ENCODE measurements at regions not wholly inside any gene's neighbourhood (a gene's known extent, or its start where the extent isn't known, plus 50 kb on each side); places are given as distances from the start of the nearest gene placed in this dataset.

DNA sequence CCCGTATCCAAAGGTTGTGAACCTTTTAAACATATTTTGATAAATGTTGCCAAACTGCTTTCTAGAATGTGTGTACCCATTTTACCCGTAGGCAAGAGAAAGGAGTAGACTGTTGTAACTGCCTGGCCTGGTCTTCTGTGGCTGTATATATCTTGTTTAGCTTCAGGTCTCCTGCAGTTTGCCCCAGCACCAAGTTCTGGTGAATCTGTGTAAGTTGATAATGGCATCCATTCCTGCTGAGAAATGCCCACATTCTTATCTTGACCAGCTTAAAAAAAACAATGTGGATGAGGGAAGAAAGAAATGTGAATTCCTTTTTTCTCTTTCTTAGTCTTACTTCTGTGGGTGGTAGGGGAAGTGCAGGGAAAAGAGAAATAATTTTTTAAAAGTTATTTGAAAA is 53.3 kb upstream of the TLE3 start:
- Histone ChIP-seq H2AFZ (ENCODE audit: low read length) (no peak overlapping the region), H3K36me3 (ENCODE audit: insufficient read depth, low read length) (no peaks in the 10 kb centered on the region), H3K79me2 (ENCODE audit: insufficient read depth, low read depth, low read length) (no peaks in the 10 kb centered on the region), H4K20me1 (ENCODE audit: insufficient read depth, low read length) (no peaks in the 10 kb centered on the region), H3K4me2 (ENCODE audit: low read length) (no peak overlapping the region), H3K4me1 (ENCODE audit: insufficient read depth, low read length, poor library complexity, severe bottlenecking) (no peaks in the 10 kb centered on the region), H3K4me3 (ENCODE audit: low read depth, low read length, poor library complexity, severe bottlenecking) (no peak overlapping the region), H3K9me3 (ENCODE audit: low read length) (no peaks in the 10 kb centered on the region), H3K27ac (ENCODE audit: low read depth, low read length, poor library complexity, severe bottlenecking) (no peak overlapping the region), H3K9me2 (ENCODE audit: insufficient read depth, low read length) (no peaks in the 10 kb centered on the region)
- POLR2A ChIA-PET: no interaction called here
- intact Hi-C loops (cut with micrococcal nuclease; ENCODE audit: unreplicated experiment): no loop called here
- CTCF ChIA-PET (ENCODE audit: unreplicated experiment): no interaction called here
- no TSS peak for BruUV-seq (replicated peaks)
- TF ChIP-seq, protein P1, sequence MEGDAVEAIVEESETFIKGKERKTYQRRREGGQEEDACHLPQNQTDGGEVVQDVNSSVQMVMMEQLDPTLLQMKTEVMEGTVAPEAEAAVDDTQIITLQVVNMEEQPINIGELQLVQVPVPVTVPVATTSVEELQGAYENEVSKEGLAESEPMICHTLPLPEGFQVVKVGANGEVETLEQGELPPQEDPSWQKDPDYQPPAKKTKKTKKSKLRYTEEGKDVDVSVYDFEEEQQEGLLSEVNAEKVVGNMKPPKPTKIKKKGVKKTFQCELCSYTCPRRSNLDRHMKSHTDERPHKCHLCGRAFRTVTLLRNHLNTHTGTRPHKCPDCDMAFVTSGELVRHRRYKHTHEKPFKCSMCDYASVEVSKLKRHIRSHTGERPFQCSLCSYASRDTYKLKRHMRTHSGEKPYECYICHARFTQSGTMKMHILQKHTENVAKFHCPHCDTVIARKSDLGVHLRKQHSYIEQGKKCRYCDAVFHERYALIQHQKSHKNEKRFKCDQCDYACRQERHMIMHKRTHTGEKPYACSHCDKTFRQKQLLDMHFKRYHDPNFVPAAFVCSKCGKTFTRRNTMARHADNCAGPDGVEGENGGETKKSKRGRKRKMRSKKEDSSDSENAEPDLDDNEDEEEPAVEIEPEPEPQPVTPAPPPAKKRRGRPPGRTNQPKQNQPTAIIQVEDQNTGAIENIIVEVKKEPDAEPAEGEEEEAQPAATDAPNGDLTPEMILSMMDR (conservative IDR thresholded peaks at IDR 0.05; ENCODE audit: low read length): no peak
- DNase-seq (ENCODE audit: low spot score): no peak

DNA sequence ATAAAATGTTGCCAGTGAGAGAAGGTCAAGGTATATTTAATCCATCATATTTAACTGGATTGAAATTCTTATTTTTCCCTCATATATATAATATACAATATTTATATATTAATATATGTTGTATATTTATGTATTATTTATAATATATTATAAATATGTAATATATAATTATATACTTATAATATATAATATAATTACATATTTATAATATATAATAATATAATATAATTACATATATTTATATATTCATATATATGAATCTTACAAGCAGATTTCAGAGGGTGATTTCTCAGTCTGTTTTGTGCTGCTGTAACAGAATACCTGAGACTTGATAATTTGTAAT is 52.7 kb upstream of the TLE3 start:
- no peak overlapping the region for H3K4me3 ChIP-seq (ENCODE audit: low read depth, low read length, poor library complexity, severe bottlenecking)
- BruUV-seq (replicated peaks): no TSS peak
- ChIA-PET CTCF (ENCODE audit: unreplicated experiment) (no interaction called here), POLR2A (no interaction called here)
- no peaks in the 10 kb centered on the region for H4K20me1 ChIP-seq (ENCODE audit: insufficient read depth, low read length)
- no peak for DNase-seq (ENCODE audit: low spot score)
- intact Hi-C loops (cut with micrococcal nuclease; ENCODE audit: unreplicated experiment): no loop called here
- H3K79me2 ChIP-seq (ENCODE audit: insufficient read depth, low read depth, low read length): no peaks in the 10 kb centered on the region
- no peaks in the 10 kb centered on the region for H3K4me1 ChIP-seq (ENCODE audit: insufficient read depth, low read length, poor library complexity, severe bottlenecking)
- H3K9me3 ChIP-seq (ENCODE audit: low read length): no peaks in the 10 kb centered on the region
- H3K36me3 ChIP-seq (ENCODE audit: insufficient read depth, low read length): no peaks in the 10 kb centered on the region
- H3K9me2 ChIP-seq (ENCODE audit: insufficient read depth, low read length): no peaks in the 10 kb centered on the region
- H3K27ac ChIP-seq (ENCODE audit: low read depth, low read length, poor library complexity, severe bottlenecking): no peak overlapping the region
- TF ChIP-seq EZH2phosphoT487 (IDR thresholded peaks at IDR 0.05; ENCODE audit: borderline replicate concordance, low read depth, low read length): no peak
- TF ChIP-seq, protein P1 (conservative IDR thresholded peaks at IDR 0.05; ENCODE audit: low read length): no peak
- no peak overlapping the region for H2AFZ ChIP-seq (ENCODE audit: low read length)
- no peak overlapping the region for H3K4me2 ChIP-seq (ENCODE audit: low read length)

DNA sequence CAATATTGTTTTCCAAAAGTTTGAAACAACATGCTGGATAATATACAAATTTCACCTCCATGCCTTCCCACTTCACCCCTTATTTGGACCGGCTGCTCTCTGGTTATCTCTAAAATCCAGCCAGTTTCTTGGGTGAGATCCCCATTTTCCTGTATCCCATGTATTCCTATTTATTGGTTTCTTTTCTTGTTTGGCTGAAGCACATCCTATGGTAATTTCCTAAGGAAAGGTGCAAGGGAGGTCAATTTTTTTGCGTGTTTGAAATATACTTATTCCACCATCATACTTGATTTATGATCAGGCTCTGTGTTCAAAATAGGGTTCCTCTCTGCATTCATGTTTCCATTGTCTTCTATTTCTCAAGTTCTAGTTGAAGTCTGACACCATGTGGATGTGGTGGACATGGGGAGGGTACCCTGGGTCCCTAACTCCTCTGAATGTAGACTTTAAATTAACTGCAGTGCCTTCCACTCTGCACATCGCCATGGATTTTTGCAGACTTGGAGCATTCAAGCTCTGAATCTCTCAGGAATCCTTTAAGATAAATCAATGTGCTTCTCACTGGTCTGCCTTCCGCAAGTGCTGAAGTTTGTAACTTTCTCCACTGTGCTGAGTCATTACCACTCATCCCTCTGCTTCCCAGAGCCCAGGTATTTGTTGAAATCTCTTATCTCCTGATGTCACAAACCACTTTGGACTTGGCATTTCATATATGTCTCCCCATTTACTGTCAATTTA is 52.1 kb upstream of the TLE3 start:
- no peak overlapping the region for H3K27ac ChIP-seq (ENCODE audit: low read depth, low read length, poor library complexity, severe bottlenecking)
- ChIA-PET POLR2A (no interaction called here), CTCF (ENCODE audit: unreplicated experiment) (no interaction called here)
- no peak overlapping the region for H2AFZ ChIP-seq (ENCODE audit: low read length)
- intact Hi-C loops (cut with micrococcal nuclease; ENCODE audit: unreplicated experiment): no loop called here
- no peaks in the 10 kb centered on the region for H3K36me3 ChIP-seq (ENCODE audit: insufficient read depth, low read length)
- H3K79me2 ChIP-seq (ENCODE audit: insufficient read depth, low read depth, low read length): no peaks in the 10 kb centered on the region
- TF ChIP-seq, protein P1 (conservative IDR thresholded peaks at IDR 0.05; ENCODE audit: low read length): peak; percentile 59
- TF ChIP-seq EZH2phosphoT487 (IDR thresholded peaks at IDR 0.05; ENCODE audit: borderline replicate concordance, low read depth, low read length): no peak
- H3K4me2 ChIP-seq (ENCODE audit: low read length): no peak overlapping the region
- H3K9me3 ChIP-seq (ENCODE audit: low read length): no peaks in the 10 kb centered on the region
- no peak overlapping the region for H3K4me3 ChIP-seq (ENCODE audit: low read depth, low read length, poor library complexity, severe bottlenecking)
- H4K20me1 ChIP-seq (ENCODE audit: insufficient read depth, low read length): no peaks in the 10 kb centered on the region
- BruUV-seq (replicated peaks): no TSS peak
- H3K4me1 ChIP-seq (ENCODE audit: insufficient read depth, low read length, poor library complexity, severe bottlenecking): no peaks in the 10 kb centered on the region
- no peaks in the 10 kb centered on the region for H3K9me2 ChIP-seq (ENCODE audit: insufficient read depth, low read length)
- peak; percentile 31 for DNase-seq (ENCODE audit: low spot score)

Measured in OCI-LY7 (cell line).